Small intestine (tissue), 7 donors: ENCODE measurements at regions not wholly inside any gene's neighbourhood (a gene's known extent, or its start where the extent isn't known, plus 50 kb on each side); places are given as distances from the start of the nearest gene placed in this dataset.
A peak's percentile ranks its signal among the peaks of the same experiment; 100 is the strongest.

Experiments
- DNase-seq, 2 donors: peaks; one replicate each; pipeline versions ENCODE4 v3.0.0 to v3.0.0-alpha.2; 2013
- FAIRE-seq: peaks from 2 replicates; lab custom pipeline; 2012; peaks lifted over from hg19 to GRCh38; lab: Jason Lieb, UNC
- H3K27ac ChIP-seq, 3 donors: one replicate each; pipeline ENCODE4 v1.5.1; 2013; ENCODE audit warnings: low read length in 2 of 3, mild to moderate bottlenecking in 2 of 3, control low read depth in 1 of 3, inconsistent platforms in 1 of 3, low read depth in 1 of 3, moderate library complexity in 1 of 3
- H3K27me3 ChIP-seq, 3 donors: one replicate each; pipeline ENCODE4 v1.6.1; 2013; ENCODE audit warnings: low read length in 3 of 3, inconsistent platforms in 1 of 3; ENCODE audit not compliant: control insufficient read depth in 3 of 3, insufficient read depth in 3 of 3
- H3K36me3 ChIP-seq, 3 donors: one replicate each; pipeline ENCODE4 v1.6.1; 2013; ENCODE audit warnings: low read length in 3 of 3, inconsistent platforms in 1 of 3, low read depth in 1 of 3, mild to moderate bottlenecking in 1 of 3, moderate library complexity in 1 of 3; ENCODE audit not compliant: control insufficient read depth in 3 of 3, insufficient read depth in 2 of 3
- H3K4me1 ChIP-seq, 3 donors: one replicate each; pipeline ENCODE4 v1.6.1; 2013; ENCODE audit warnings: low read length in 2 of 3, inconsistent platforms in 1 of 3, low read depth in 1 of 3, mild to moderate bottlenecking in 1 of 3, moderate library complexity in 1 of 3; ENCODE audit not compliant: control insufficient read depth in 3 of 3, insufficient read depth in 2 of 3
- H3K4me3 ChIP-seq, 3 donors: one replicate each; pipeline ENCODE4 v1.5.1; 2013; ENCODE audit warnings: low read length in 3 of 3, control low read depth in 1 of 3, inconsistent platforms in 1 of 3, low read depth in 1 of 3, mild to moderate bottlenecking in 1 of 3, moderate library complexity in 1 of 3
- H3K9me3 ChIP-seq, 2 donors: one replicate each; pipeline ENCODE4 v1.6.1; 2013; ENCODE audit warnings: low read depth in 1 of 2, low read length in 1 of 2; ENCODE audit not compliant: control insufficient read depth in 2 of 2, insufficient read depth in 1 of 2
- WGBS, 3 donors: extraction: QIAGEN DNeasy Blood & Tissue Kit; methylation state at CpG; one replicate each; pipeline ENCODE4 v1.1.7; 2013; 5-methylcytosine and 5-hydroxymethylcytosine counted together
- donor health status: healthy with polysubstance abuse.
- donor health status: control.
- donor health status: control.
- donor health status: Bipolar disorder and iron deficiency.
- donor health status: healthy.

DNA sequence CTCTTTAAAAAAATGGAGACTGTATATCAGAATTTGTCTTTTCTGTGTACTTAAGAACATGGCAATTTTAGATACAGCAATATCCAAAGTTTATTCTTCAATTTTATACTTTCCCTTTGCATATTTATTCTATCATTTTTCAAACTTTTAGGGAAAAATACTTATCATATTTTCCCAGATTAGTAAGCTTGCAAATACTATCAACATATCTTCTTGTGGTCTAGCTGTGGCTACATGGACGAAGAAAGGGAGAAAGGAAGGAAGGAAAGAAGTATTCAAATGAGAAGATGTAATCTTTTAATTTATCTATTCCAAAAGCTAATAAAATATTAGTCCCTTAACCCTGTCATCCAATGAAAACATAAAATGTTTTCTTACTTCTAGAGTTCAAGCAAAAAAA is 797.8 kb upstream of the GALNTL6 start:
- Histone ChIP-seq H3K36me3 (no peaks in the 10 kb centered on the region), H3K4me1 (no peaks in the 10 kb centered on the region), H3K9me3 (peaks cover 0 to 7% of the 10 kb centered on the region in 2 donors), H3K27me3 (no peaks in the 10 kb centered on the region), H3K27ac (no peak overlapping the region), H3K4me3 (no peak overlapping the region)
- DNase-seq (no peak), FAIRE-seq (no peak)
- WGBS, 3 donors = 18 to 47% (median 30%) methylated on average over 1 of the region's 1 CpG

DNA sequence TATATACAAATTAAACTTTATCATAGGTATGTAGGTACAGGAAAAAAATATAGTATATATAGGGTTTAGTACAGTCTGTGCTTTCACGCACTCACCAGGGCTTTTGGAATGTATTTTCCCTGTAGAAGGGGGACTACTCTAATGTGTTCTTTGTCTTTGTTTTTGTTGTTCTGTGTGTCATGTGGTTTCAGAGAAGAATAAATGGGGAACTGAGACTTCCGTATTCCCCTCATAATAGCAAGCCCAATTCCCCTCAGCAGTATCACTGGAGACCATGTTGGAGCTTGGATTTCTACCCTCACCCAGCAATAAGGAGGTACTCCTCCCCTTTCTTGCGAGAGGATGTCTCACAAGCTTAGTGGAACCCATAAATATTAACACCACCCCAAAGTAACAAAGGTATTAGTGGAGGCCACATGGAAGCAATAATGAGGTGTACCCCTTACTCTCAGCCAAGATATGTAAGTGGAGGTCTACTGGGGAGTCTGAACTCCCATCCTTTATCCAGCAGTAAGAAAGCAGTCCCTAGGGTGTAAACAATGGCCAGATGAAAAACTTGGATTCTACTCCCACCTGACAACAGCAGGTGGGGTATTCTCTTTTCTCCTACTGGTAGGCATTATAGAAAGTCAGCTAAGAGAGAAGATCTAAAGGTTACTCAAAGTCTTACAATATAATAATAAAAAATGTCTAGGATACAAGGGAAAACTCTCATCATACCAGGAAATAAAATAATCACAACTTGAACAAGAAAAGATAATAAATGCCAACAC is 805.4 kb upstream of the GALNTL6 start:
- no peak overlapping the region for H3K27ac ChIP-seq
- FAIRE-seq = no peak
- 81 to 88% (median 87%) methylated on average over 3 of the region's 3 CpGs for WGBS, 3 donors

DNA sequence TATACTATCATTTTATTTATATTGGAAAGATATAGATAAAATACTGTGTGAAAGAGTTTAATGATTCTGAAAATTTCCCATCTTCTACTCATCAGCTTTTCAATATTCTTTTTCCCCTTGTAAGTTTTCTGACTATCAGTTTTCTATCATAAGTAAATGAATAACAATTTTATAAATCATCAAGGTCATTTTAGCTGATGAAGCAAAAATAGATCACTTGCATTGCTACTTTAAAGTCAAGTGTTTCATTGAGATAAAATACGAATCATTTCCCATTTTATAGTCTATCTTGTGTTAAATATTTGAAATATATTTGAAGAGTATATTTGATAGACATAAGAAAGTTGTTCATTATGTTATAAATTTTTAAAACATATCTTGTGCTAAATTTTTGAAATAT is 811.0 kb upstream of the GALNTL6 start:
- WGBS, 3 donors = 57 to 71% (median 68%) methylated on average over 1 of the region's 1 CpG
- FAIRE-seq = peak; percentile 84
- no peaks in the 10 kb centered on the region for H3K27me3 ChIP-seq

More for the DNA sequence above, 805.4 kb upstream of the GALNTL6 start:
- no peaks in the 10 kb centered on the region for H3K4me1 ChIP-seq
- DNase-seq = no peak
- H3K27me3 ChIP-seq = no peaks in the 10 kb centered on the region
- H3K4me3 ChIP-seq = no peak overlapping the region
- H3K36me3 ChIP-seq = no peaks in the 10 kb centered on the region
- peaks cover 0 to 6% of the 10 kb centered on the region in 2 donors for H3K9me3 ChIP-seq

DNA sequence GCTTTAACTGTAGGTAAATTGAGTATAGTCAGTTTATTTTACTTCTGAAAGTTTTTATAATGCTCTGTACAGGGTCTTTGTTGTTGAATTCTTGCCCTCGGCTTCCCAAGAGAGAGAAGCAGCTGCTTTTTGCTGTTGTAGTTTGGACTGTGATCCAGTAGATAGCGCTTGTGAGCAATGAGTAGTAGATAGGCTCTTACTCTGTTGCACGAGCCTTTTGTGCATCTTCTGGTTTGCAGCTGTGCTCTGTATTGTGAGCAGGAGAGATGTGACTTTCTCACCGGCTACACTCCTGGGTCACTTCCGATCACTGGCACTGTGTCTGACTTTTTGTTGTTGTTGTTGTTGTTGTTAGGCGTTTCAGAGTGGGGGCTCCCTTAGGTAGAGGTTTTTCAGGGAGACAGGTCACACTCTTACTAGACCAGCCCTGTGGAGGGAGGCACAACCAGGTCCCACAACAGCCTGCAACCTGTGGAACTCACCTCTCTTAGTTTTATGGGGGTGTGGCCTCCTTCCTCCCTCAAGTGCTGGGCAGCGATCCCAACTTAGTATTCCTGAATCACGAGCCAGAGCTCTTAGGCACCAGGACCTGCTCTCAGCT is 822.1 kb upstream of the GALNTL6 start:
- Histone ChIP-seq H3K36me3 (no peaks in the 10 kb centered on the region), H3K4me1 (no peaks in the 10 kb centered on the region), H3K9me3 (no peaks in the 10 kb centered on the region), H3K27me3 (no peaks in the 10 kb centered on the region), H3K27ac (no peak overlapping the region), H3K4me3 (no peak overlapping the region)
- 47 to 51% (median 49%) methylated on average over 8 of the region's 8 CpGs for WGBS, 3 donors
- no peak for FAIRE-seq
- peak; percentile 25 to 33 for DNase-seq

More for the DNA sequence above, 811.0 kb upstream of the GALNTL6 start:
- Histone ChIP-seq H3K9me3 (no peaks in the 10 kb centered on the region), H3K4me3 (no peak overlapping the region), H3K4me1 (no peaks in the 10 kb centered on the region), H3K27ac (no peak overlapping the region), H3K36me3 (no peaks in the 10 kb centered on the region)
- no peak for DNase-seq

DNA sequence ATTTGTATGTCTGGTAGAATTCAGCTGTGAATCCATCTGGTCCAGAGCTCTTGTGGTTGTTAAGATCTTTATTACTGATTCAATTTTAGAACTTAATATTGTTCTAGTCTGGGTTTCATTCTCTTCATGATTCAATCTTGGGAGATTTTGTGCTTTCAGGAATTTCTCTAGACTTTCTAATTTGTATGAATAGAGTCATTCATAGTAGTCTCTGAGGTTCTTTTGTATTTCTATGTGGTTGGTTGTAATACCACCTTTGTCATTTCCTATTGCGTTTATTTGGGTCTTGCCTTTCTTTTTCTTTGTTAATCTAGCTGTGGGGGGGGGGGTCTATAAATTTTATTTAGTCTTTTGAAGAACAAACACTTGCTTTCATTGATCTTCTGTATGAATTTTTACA is 824.8 kb upstream of the GALNTL6 start:
- WGBS, 3 donors = 80 to 88% (median 83%) methylated on average over 1 of the region's 1 CpG
- H3K27me3 ChIP-seq = no peaks in the 10 kb centered on the region
- no peaks in the 10 kb centered on the region for H3K36me3 ChIP-seq
- H3K27ac ChIP-seq = no peak overlapping the region
- no peak for DNase-seq
- H3K9me3 ChIP-seq = no peaks in the 10 kb centered on the region
- H3K4me3 ChIP-seq = no peak overlapping the region
- H3K4me1 ChIP-seq = no peaks in the 10 kb centered on the region
- FAIRE-seq = no peak

DNA sequence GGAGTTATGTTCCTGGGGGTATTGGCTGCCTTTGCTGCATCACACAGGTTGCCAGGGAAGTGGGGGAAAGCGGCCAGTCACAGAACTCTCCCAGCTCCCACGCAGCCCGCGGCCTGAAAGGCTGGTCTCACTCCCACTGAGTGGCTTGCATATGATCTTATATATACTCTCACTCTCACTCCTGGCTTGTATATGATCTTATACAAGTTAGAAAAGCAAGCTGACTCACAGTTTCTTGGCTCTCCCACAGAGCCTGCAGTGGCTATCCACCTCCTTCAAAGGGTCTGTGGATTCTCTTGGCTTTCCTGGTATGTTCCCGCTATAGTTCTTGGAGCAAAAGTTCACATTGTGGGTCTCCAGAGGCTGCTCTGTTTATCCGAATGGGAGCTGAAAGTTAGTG is 833.5 kb upstream of the GALNTL6 start:
- WGBS, 3 donors = 78 to 88% (median 80%) methylated on average over 6 of the region's 6 CpGs
- Histone ChIP-seq H3K4me1 (no peaks in the 10 kb centered on the region), H3K9me3 (peaks cover 0 to 5% of the 10 kb centered on the region in 2 donors), H3K27me3 (no peaks in the 10 kb centered on the region), H3K36me3 (no peaks in the 10 kb centered on the region), H3K27ac (no peak overlapping the region), H3K4me3 (no peak overlapping the region)
- DNase-seq (no peak), FAIRE-seq (no peak)

DNA sequence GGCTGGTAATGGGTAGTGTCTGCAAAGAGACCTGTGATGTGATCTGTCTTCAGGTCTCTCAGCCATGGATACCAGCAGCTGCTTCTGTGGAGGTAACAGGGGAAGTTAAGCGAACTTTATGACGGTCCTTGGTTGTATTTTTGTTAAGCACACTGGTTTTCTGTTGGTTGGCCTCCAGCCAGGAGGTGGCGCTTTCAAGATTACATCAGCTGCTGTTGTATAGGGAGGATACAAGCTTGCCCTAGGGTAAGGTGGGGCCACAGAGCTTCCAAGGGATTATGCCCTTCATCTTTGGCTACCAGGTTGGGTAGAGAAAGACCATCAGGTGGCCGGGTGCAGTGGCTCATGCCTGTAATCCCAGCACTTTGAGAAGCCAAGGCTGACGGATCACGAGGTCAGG is 834.2 kb upstream of the GALNTL6 start:
- FAIRE-seq (no peak), DNase-seq (no peak)
- WGBS, 3 donors = 79 to 92% (median 84%) methylated on average over 6 of the region's 6 CpGs
- no peak overlapping the region for H3K4me3 ChIP-seq
- H3K4me1 ChIP-seq = no peaks in the 10 kb centered on the region
- H3K27me3 ChIP-seq = no peaks in the 10 kb centered on the region
- H3K36me3 ChIP-seq = no peaks in the 10 kb centered on the region
- H3K9me3 ChIP-seq = peaks cover 0 to 5% of the 10 kb centered on the region in 2 donors
- H3K27ac ChIP-seq = no peak overlapping the region

DNA sequence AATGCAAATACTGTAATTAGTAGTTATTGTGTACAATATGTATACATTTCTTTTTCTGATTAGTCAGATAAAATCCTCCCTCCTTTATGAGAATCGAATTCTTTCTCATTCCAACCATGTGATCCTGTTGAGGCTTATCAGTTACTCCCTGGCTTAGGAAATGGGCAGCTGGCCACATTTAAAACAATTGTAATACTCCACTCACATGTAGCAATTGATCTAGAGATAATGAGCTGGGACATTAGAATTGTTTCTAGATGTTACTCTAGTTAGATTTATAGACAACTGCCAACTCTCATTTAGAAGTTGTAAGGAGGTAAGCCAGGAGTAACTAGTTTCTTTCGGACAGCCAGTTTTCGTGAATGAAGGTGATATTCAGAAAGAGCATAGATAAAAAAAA is 859.3 kb upstream of the AADAT start:
- Histone ChIP-seq H3K36me3 (no peaks in the 10 kb centered on the region), H3K27ac (no peak overlapping the region), H3K27me3 (no peaks in the 10 kb centered on the region), H3K4me1 (no peaks in the 10 kb centered on the region), H3K9me3 (no peaks in the 10 kb centered on the region), H3K4me3 (no peak overlapping the region)
- 66 to 82% (median 76%) methylated on average over 3 of the region's 3 CpGs for WGBS, 3 donors
- FAIRE-seq (no peak), DNase-seq (no peak)
